Kasumi-1 (cell line): ENCODE measurements at regions not wholly inside any gene's neighbourhood (a gene's known extent, or its start where the extent isn't known, plus 50 kb on each side); places are given as distances from the start of the nearest gene placed in this dataset.

Experiments
- DNase-seq, 2 experiments: peaks; one replicate each; lab custom pipeline; 2025; lab: John Stamatoyannopoulos, UW

DNA sequence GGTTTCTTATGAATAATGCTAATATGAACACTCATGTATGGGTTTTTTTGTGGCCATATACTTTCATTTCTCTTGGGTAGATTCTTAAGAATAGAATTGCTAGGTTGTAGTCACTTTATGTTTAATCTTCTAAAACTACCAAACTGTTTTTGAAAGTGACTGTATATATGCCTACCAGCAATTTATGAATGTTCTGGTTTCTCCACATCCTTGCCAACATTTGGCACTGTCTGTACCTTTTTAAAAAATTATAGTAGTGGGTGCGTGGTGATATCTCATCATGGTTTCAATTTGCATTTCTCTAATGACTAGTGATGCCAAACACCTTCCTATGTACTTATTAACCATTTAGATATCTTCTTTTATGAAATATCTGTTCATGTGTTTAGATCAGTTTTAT, 110.6 kb upstream of the RIOK3 start:
- DNase-seq: no peak

GRCh38 chr18:23350188-23350587, 102.9 kb upstream of the RIOK3 start:
- DNase-seq: no peak

DNA sequence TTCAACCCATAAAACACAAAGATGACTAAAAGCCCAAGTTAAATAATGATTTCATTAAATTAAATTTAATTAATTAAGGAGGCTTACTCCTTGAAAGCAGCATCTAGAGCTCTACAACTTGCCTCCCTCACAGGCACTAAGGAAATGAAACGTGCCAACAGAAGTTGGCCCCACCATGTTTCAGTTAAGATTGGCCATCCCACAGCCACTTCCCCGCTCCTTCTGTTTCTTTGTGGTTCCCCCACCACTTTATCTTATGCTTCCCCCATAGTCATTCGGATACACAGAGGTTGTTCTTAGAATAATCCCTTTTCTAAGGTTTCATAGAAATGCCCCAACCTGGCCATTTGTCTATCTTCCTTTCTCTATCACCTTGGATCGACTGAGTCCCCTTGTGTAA, 101.6 kb upstream of the RIOK3 start:
- peak; percentile 23 to 33 for DNase-seq

DNA sequence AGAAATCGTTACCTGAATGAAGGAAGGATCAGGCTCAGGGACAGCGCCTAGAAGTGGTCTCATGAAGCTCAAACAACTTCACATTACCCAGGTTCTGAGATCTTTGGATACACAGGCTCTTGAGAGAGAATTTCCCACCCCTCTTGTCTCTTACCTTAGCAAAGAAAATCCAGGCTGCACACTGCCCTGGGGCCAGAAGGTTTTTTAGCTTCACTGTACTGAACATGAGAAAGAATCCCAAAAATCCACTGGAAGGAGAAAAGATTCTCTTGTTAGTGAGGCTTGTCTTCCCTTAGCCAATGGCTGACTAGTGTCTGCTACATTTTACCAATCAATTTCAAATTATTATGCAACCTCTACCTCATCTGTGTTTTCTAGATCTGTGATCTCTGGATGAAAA, 101.0 kb upstream of the RIOK3 start:
- no peak for DNase-seq

- DNase-seq: no peak
Measured at GRCh38 chr18:23353459-23353858, 99.6 kb upstream of the RIOK3 start.

DNA sequence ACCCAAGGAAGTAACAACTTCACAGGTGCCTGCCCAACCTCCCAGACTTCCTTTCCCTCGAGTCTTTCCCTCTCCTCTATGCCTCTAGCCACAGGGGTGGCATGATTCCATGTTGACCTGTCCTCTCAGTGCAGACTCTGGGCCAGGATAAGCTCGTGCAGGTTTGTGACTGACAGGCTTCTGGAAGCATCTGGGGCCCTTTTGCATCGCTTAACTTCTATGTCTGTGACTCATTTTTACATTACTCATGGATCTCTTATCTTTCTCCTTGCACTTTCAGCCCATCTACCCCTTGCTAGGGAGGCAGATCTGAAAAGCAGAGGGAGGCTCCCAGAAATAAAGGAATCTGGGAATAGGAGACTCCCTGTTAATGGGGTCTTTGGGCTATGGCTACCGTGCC, 98.5 kb upstream of the RIOK3 start:
- DNase-seq: no peak

- DNase-seq: no peak
Measured at GRCh38 chr18:23355206-23355605, 97.9 kb upstream of the RIOK3 start.

DNA sequence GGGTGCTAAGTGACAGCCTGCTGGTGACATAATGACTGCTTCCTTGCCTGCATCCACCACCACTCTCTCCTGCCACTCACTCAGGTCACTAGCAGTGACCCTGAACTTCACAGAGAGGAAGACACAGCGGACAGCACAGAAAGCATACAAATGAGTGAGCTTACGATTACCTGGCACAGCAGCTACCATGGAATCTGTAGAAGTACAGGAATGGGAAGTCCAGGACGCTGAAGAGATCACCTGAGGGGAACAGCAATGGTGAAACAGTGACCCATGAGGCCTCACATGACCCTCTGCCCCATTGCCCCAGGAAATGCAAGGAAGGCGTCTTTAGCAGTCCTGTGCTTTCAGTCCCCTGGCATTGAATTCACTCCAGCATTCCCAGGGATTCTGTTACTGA, 96.7 kb upstream of the RIOK3 start:
- DNase-seq: no peak

DNA sequence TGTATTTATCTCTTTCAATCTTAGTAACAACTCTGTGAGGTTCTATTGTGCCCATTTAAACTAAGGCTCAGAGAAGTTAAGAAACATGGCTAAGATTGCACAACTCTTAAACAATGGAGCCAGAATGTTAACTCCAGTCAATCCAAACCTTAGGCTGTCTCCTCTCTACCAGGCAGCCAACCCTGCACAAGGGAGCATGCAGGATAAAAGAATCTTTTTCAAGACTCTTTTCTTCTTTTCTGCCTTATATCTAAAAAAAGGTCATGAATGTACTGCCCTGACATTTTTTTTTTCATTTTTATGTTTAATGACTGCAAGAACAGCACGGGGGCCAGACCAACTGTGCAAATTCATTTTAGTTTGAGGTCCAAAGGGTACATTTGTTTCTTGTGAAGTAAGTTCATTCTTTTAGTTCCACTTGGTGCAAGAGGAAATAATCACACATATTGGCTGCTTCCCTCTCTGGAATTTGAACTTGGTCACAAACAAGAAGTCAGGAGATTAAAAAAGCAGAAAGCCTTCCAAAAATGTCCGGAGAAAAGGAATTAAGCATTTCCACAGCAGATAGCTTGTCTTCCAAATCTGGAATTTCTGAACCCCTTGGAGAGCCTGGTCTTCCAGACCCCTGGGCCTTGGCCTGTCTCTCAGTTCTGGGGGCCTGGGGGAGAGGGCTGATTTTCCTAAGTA, 96.0 kb upstream of the RIOK3 start:
- DNase-seq: no peak

DNA sequence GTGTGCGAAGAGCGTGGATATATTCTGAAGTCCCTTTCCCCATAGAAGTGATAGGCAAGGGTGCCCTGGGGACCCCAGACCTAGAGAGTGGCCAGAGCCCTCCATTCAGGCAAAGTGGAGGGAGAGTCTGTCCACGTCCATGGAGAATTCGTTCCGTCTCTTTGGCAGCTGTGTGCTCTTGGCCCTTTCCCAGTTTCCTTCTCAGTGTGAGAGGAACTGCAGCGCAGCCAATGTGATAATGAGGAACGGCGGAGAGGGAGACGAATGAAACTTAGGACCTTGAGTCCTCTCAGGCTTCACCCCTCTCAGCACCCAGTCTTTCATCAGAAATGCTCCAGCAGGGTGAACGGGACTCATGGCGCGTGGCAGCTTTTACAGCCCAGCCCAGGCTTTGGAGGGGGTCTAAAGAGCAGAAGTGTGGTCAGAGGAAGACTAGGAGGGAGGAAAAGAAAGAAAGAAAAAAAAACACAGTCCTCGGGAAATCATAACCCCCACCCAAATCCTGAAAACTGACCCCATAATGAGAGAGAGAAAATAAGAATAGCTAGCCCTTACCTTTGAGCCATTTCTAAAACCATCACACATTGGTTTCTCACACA, 95.0 kb upstream of the RIOK3 start:
- DNase-seq: no peak

- DNase-seq: no peak
Measured at GRCh38 chr18:23359421-23359820, 93.7 kb upstream of the RIOK3 start.

DNA sequence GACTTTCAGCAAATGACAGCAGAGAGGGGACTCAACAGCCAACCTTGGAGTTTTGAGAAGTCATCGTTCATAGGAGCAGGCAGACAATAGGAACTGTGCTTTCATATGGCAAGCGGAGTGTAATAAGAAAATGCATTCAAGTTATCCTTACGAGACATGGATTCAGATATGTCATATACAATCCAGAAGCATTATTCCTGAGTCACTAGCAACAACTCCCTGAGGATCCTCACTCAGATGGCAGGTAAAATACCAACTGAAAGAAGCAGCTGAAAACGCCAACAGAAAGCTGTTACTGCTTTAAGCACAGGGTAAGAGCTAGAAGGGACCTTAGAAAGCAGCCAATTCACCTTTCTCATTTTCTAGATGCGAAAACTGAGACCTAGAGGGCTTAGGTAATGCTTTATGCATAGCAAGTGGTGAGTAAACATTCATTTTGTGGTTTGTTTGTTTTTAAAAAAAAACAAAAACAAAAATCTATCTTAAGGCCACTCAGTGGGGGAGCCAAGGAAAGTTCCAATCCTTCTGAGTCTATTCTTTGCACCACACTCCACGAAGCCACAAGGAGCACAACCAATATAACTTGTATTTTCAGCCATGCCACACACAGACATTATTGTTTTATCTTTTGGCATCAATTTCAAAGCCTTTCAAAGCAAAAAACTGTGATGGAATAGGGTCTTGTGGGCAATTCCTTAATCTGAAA, 89.1 kb upstream of the RIOK3 start:
- no peak for DNase-seq

DNA sequence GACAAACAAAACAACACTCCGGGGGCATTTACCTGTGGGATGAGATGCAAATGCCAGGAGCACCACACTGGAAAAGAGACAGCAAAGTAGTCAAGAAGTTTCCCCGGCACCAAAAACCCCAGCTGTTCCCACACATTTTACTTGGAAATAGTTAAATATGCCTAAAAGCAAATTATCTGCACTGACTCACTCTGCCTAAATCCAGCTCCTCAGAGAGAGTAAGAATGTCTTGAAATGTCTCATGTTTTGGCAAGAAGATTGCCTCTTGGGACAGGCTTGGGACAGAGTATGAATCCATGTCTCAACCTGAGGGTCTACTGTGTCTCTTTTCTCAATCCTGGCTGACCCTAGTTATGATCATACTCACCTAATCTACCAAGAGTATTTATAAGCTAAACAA, 87.5 kb upstream of the RIOK3 start:
- DNase-seq: no peak

DNA sequence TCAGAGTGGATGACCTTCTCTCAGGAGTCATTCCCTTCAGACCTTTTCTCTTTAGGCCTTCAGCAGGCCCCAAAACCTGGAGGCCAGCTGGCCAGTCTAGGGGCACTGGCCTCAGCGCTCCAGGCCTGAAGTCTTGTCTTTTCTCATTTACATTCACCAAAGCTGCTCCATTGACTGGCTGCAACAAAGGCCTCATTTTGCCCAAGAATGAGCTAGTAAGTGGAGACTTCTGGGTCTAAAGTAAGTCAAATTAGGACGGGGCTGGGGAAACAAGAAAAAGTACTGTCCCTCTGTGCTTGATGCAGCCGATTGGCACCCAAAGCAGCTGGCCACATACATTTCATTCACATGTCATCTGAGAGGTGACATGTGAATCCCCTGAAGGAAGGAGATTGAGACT, 83.8 kb upstream of the RIOK3 start:
- DNase-seq: no peak

DNA sequence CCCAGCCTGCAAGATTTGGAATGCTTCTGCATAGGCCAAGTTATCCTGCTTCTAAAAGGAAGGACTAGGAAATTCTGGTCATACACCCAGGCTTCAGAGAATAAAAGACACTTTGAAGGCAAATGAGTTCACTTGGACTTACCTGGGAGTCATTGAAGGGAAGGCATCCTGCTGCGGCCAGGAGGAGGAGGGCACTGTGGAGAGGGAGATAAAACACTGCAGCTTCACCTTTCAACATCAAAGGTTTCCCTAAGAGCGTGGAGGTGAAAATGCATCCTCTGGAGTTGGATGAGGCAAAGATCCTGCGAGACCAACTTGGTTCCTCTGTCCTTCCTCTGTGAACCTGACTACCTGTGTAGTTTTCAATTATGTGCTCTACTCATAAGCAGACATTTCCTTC, 79.5 kb upstream of the RIOK3 start:
- no peak for DNase-seq

DNA sequence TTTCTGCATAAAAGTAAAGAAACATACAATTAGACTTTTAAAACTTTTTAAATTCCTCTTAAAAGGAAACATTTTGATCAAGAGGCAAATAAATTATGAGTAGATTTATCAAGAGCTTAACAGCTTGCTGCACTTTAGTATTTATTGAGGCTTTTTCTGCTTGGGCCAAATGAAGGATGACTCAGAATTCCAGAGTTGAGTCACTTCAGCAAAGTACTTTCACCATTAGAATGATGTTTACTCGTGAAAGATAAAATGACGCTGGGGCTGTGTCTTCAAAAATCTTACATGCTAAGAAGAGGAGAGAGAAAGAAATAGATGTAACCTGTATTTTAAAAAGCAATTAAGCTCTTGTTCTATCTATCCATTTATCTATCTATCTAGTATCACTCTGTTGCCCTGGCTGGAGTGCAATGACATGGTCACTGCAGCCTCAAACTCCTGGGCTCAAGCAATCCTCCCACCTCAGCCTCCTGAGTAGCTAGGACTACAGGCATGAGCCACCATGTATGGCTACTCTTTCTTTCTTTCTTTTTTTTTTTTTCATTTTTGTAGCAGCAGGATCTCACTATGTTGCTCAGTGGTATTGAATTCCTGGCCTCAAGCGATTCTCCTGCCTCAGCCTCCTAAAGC, 75.3 kb upstream of the RIOK3 start:
- DNase-seq: no peak

DNA sequence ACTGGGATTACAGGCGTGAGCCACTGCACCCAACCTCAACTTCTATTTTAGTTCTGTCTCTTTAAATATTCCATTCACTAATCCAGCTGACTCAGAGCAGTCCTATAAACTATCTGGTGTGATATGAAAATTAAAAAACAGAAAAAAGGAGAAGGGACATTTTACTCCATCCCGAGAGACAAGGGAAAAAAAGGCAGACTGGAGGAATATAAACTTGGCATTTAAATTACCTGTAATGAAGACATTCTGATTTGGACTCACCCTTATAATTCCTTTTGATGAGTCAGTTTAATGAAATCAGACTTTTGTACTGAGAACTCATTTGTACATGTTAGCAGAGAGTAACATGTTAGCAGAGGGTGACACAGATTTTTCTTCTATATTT, 74.8 kb upstream of the RIOK3 start:
- DNase-seq: no peak

DNA sequence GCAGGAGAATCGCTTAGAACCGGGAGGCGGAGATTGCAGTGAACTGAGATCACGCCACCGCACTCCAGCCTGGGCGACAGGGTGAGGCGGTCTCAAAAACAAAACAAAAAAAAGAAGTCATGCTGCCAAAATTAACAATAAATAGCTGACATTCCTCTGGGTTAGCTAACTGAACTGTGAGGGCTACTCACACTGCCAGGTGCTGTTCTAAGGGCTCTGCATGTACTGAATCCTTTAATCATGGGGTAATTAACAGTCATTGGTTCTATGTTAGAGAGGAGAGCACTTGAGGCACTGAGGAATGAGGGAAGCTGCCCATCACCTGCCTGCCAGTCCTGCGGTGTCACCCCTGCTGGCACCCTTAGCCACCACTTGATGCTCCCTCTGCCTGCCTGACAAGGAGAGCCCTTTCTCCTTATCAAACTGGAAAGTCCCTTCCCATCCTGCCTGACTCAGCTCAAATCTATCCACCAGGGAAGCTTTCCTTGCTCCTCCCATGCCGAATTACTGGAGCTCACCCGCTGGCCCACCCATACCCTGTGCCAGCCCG, 73.0 kb upstream of the RIOK3 start:
- no peak for DNase-seq

DNA sequence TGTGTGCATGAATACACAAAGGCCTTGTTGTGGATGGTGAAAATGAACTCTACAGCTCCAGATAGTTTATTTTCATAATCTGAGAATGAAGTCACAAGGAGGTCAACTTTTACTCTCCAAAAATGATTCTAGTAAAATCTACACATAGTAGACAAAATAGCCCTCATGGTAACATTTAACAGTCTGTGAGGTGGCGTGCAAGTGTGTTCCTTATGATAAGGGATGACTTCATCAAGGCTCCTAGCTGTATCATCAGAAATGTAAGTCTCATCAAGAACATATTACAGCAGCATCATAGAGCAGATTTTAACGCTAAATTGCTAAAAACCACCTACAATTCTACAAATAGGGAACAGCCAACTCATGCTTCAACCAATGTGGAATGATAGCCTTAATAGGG, 72.3 kb upstream of the RIOK3 start:
- DNase-seq: no peak

GRCh38 chr18:23383494-23383893, 69.6 kb upstream of the RIOK3 start:
- no peak for DNase-seq

DNA sequence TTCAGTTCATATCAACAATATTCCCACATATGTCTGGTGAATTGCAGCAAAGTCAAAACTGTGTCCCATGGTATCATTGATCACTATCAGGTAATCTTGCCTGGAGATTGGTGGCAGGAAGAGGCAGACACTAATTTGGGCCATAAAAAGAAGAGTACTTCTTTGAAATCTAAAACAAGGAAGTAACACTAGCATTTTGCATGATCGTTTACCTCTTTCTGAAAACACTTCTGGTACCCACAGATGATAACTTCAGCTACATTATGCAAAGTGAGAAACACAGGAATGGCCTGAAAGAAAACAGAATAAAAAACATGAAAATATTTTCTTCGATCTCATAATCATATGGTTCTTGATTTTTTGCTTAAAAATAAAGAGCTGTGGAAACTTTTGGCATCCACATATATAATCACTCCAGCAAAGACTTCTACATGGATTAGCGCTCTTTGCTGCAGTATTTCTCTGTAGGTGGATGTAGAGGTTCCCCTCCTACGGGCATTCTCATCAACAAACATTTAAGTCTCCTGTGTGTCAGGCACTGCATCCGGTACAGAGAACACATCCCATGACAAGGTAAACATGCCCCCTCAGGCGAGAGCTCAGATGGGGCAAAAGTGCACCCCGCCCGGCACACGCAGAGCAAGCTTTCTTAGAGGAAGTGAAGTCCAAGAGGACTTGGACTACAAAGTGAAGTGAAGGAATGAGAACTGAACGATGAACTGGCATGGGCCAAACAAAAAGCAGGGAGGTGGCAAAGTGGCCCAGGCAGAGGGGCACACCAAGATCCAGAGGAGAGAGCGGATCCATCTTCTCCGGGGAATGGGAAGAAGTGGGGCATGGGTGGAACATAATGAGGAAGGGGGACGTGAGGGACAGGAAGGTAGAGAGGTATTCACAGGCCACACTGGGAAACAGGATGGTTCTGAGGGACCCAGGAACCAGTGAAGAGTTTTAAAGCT, 68.0 kb upstream of the RIOK3 start:
- DNase-seq: no peak

DNA sequence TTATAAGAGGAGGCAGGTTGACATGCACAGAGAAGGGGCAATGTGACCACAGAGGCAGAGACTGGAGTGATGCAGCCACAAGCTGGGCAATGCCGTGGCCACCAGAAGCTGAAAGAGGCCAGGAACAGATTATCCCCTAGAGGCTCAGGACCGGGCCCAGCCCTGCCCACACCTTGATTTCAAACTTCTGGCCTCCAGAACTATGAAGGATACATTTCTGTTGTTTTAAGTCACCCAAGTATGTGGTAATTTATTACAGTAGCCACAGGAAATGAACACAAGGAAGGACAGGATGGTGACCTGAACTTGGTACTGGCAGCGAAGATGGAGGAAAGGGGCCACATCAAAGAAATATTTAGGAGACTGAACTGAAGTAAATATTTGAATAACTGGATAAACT, 66.8 kb upstream of the RIOK3 start:
- no peak for DNase-seq
